DND-41 (cell line): ENCODE measurements at regions not wholly inside any gene's neighbourhood (a gene's known extent, or its start where the extent isn't known, plus 50 kb on each side); places are given as distances from the start of the nearest gene placed in this dataset.

Experiments used
- ATAC-seq: fragments of 200-7000 bp; cut with Tn5 transposase; 3 replicates; pipeline ENCODE4 v1.9.1; 2021; ENCODE audit warnings: low read depth; ENCODE audit not compliant: insufficient read depth
- DNase-seq: peaks from one replicate; pipeline ENCODE4 v3.0.0-alpha.2; 2020
- H2AFZ ChIP-seq: 2 replicates; pipeline ENCODE4 v1.6.0; 2012; ENCODE audit warnings: low read depth, low read length
- H3K27ac ChIP-seq: 2 replicates; pipeline ENCODE4 v1.5.1; 2012; ENCODE audit warnings: low read length, inconsistent platforms
- H3K27me3 ChIP-seq: fragments of 200-600 bp; sonication (generic); 2 replicates; pipeline ENCODE4 v1.6.0; 2012; ENCODE audit warnings: low read length, mild to moderate bottlenecking, inconsistent platforms; ENCODE audit not compliant: insufficient read depth, poor library complexity
- H3K36me3 ChIP-seq: 2 replicates; pipeline ENCODE4 v1.5.1; 2012; ENCODE audit warnings: low read length, inconsistent platforms; ENCODE audit not compliant: insufficient read depth
- H3K4me1 ChIP-seq: 2 replicates; pipeline ENCODE4 v1.5.1; 2012; ENCODE audit warnings: mild to moderate bottlenecking, low read length; ENCODE audit not compliant: insufficient read depth
- H3K4me2 ChIP-seq: 2 replicates; pipeline ENCODE4 v1.6.0; 2012; ENCODE audit warnings: mild to moderate bottlenecking, moderate library complexity, low read length, inconsistent platforms; ENCODE audit not compliant: insufficient read depth
- H3K4me3 ChIP-seq, 2 experiments: fragments of 200-600 bp in 1 of 2; shearing (Covaris generic) in 1 of 2; 2 replicates each; pipeline ENCODE4 v1.5.1; 2012 to 2016; ENCODE audit warnings: inconsistent platforms in 2 of 2, low read length in 2 of 2, mild to moderate bottlenecking in 2 of 2, low read depth in 1 of 2, moderate library complexity in 1 of 2
- H3K79me2 ChIP-seq: 2 replicates; pipeline ENCODE4 v1.6.0; 2012; ENCODE audit warnings: low read length, inconsistent platforms; ENCODE audit not compliant: insufficient read depth
- H3K9ac ChIP-seq: 2 replicates; pipeline ENCODE4 v1.6.0; 2012; ENCODE audit warnings: low read depth, mild to moderate bottlenecking, inconsistent platforms, low read length, moderate library complexity
- H3K9me3 ChIP-seq: 2 replicates; pipeline ENCODE4 v1.5.1; 2012; ENCODE audit warnings: low read length, moderate library complexity, mild to moderate bottlenecking, inconsistent platforms; ENCODE audit not compliant: insufficient read depth, severe bottlenecking
- H4K20me1 ChIP-seq: 2 replicates; pipeline ENCODE4 v1.6.0; 2012; ENCODE audit warnings: low read length; ENCODE audit not compliant: insufficient read depth
- EZH2 ChIP-seq: IDR thresholded peaks from 3 replicates; pipeline ENCODE4 v1.6.1; 2012; ENCODE audit warnings: borderline replicate concordance, low read depth, mild to moderate bottlenecking, moderate library complexity, low read length, inconsistent platforms; ENCODE audit not compliant: severe bottlenecking
- TF ChIP-seq, protein P1 (sequence below): IDR thresholded peaks from 2 replicates; pipeline ENCODE4 v1.5.1; 2012; ENCODE audit warnings: borderline replicate concordance, low read length, moderate library complexity, mild to moderate bottlenecking; ENCODE audit not compliant: poor library complexity, severe bottlenecking; ENCODE audit errors: extremely low read depth

DNA sequence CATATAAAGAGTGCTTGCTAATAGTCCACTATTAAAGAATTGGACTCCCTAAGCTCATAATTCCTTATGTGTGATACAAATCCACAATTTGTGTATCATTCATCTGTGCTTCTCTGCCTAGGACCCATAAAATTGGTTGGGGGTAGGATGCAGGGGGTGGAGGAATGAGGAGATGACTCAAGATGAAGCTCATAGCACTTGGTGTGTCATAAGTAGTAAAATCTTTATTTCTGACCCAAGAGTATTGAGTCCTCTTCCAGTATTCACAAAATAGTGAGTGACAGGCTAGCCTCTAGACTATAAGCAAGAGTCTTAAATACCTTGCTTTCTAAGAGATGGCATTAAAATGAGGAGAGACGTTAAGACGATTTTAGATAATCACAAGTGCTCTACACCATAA lies 390.9 kb upstream of the CDH19 start:
- Histone ChIP-seq H2AFZ (no peak overlapping the region), H3K9me3 (no peaks in the 10 kb centered on the region), H3K4me1 (no peaks in the 10 kb centered on the region), H3K4me2 (no peak overlapping the region), H3K27me3 (no peaks in the 10 kb centered on the region), H3K4me3 (no peak overlapping the region), H3K27ac (no peak overlapping the region), H3K9ac (no peak overlapping the region), H3K36me3 (no peaks in the 10 kb centered on the region), H3K79me2 (no peaks in the 10 kb centered on the region), H4K20me1 (no peaks in the 10 kb centered on the region)
- TF ChIP-seq, protein P1, sequence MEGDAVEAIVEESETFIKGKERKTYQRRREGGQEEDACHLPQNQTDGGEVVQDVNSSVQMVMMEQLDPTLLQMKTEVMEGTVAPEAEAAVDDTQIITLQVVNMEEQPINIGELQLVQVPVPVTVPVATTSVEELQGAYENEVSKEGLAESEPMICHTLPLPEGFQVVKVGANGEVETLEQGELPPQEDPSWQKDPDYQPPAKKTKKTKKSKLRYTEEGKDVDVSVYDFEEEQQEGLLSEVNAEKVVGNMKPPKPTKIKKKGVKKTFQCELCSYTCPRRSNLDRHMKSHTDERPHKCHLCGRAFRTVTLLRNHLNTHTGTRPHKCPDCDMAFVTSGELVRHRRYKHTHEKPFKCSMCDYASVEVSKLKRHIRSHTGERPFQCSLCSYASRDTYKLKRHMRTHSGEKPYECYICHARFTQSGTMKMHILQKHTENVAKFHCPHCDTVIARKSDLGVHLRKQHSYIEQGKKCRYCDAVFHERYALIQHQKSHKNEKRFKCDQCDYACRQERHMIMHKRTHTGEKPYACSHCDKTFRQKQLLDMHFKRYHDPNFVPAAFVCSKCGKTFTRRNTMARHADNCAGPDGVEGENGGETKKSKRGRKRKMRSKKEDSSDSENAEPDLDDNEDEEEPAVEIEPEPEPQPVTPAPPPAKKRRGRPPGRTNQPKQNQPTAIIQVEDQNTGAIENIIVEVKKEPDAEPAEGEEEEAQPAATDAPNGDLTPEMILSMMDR, result no peak
- TF ChIP-seq EZH2, result no peak
- no peak for DNase-seq
- ATAC-seq, result no peak

DNA sequence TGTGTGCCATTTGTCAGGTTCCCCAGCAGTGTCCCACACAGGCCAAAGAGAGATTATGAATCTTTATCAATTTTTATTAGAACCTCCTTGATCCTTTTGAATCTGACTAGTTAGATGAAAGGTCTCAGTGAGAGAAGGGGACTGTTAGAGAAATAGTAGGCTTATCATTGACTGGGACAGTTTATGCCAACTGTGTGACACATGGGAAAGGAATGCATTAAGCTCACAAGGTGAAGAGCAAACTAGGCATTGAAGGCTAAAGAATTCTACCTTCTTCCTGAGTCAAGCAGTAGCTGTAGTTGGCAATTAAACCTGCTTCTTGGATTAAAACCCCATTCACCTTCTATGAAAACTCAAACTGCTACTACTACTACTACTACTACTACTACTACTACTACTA lies 389.6 kb upstream of the CDH19 start:
- Histone ChIP-seq H3K9ac (no peak overlapping the region), H3K27ac (no peak overlapping the region), H3K4me3 (no peak overlapping the region), H2AFZ (no peak overlapping the region), H3K9me3 (no peaks in the 10 kb centered on the region), H3K4me2 (no peak overlapping the region), H3K79me2 (no peaks in the 10 kb centered on the region), H4K20me1 (no peaks in the 10 kb centered on the region), H3K4me1 (no peaks in the 10 kb centered on the region), H3K36me3 (no peaks in the 10 kb centered on the region), H3K27me3 (no peaks in the 10 kb centered on the region)
- TF ChIP-seq, protein P1, result no peak
- no peak for TF ChIP-seq EZH2
- ATAC-seq, result no peak
- no peak for DNase-seq

DNA sequence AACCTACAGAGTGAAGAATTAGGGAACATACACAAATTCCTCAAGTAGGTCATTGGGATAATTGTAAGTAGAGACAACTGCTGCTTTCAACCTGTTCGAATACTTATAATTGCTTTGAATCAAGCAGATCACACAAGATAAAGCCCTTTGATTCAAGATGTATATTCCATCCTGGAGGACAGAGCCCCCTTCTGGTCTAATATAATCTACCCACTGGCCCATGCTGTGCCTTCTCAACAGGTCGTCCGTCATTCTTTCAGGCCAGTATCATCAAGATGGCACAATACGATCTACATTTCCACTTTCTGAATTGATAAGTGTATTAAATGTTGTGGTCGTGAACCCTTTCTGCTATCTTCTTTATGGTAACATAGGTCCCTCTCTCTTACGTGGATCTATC lies 387.0 kb upstream of the CDH19 start:
- Histone ChIP-seq H3K4me1 (no peaks in the 10 kb centered on the region), H3K9ac (no peak overlapping the region), H3K27me3 (no peaks in the 10 kb centered on the region), H3K27ac (no peak overlapping the region), H3K4me2 (no peak overlapping the region), H3K9me3 (no peaks in the 10 kb centered on the region), H4K20me1 (no peaks in the 10 kb centered on the region), H3K79me2 (no peaks in the 10 kb centered on the region), H3K4me3 (no peak overlapping the region), H3K36me3 (no peaks in the 10 kb centered on the region), H2AFZ (no peak overlapping the region)
- no peak for TF ChIP-seq EZH2
- TF ChIP-seq, protein P1, result no peak
- DNase-seq, result no peak
- no peak for ATAC-seq

DNA sequence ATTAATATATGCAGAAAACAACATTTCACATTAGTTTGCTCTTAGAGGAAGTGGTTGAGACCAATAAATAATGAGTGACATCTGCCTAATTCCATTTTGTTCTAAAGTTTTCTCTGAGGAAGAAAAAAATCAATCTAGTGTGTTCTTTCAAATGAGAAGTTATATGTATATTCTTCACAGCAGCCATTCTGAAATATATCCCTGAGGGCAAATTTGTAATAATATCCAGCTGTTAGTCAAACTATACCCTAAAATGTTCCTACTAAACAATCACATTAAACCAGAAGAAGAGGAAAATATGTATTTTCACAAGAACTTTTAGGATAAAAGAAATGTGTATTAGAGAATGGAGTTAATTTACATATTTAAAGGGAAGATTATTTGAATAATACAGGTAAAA lies 375.1 kb upstream of the CDH19 start:
- H3K9ac ChIP-seq, result no peak overlapping the region
- no peak overlapping the region for H3K27ac ChIP-seq
- H3K27me3 ChIP-seq, result no peaks in the 10 kb centered on the region
- H3K4me1 ChIP-seq, result no peaks in the 10 kb centered on the region
- no peak overlapping the region for H3K4me2 ChIP-seq
- H3K79me2 ChIP-seq, result no peaks in the 10 kb centered on the region
- ATAC-seq (no peak), DNase-seq (no peak)
- no peaks in the 10 kb centered on the region for H4K20me1 ChIP-seq
- no peak for TF ChIP-seq EZH2
- TF ChIP-seq, protein P1, result no peak
- H3K9me3 ChIP-seq, result no peaks in the 10 kb centered on the region
- H3K4me3 ChIP-seq, result no peak overlapping the region
- H3K36me3 ChIP-seq, result no peaks in the 10 kb centered on the region
- H2AFZ ChIP-seq, result no peak overlapping the region
